ENCODE measurements at regions not wholly inside any gene's neighbourhood (a gene's known extent, or its start where the extent isn't known, plus 50 kb on each side); places are given as distances from the start of the nearest gene placed in this dataset.
"Not testable (repeated sequence)": the region's sequence is repeated elsewhere in the genome, so short reads cannot be mapped to it uniquely, and the experiment has no call there.

GRCh38 chr5:82974346-82974745 lies 102.8 kb downstream of the TMEM167A start (continued):
- not testable (repeated sequence) for TF ChIP-seq FOXA1 (IDR thresholded peaks at IDR 0.05)
- peak; percentile 65 for TF ChIP-seq FOXA1 (CRISPR knock-in tag; IDR thresholded peaks at IDR 0.05)

- CTCF ChIA-PET (ENCODE audit: low intra/inter-chr PET ratio, low total read pairs) = no interaction called here
- TF ChIP-seq AKNA (CRISPR knock-in tag; IDR thresholded peaks at IDR 0.05; ENCODE audit: borderline replicate concordance) = no peak
- TF ChIP-seq ZC3H4 (CRISPR knock-in tag; IDR thresholded peaks at IDR 0.05; ENCODE audit: borderline replicate concordance) = no peak
- no peak for TF ChIP-seq NONO (IDR thresholded peaks at IDR 0.05)
- no peak for TF ChIP-seq NONO (CRISPR knock-in tag; conservative IDR thresholded peaks at IDR 0.05)
- TF ChIP-seq ZNF530 (CRISPR knock-in tag; IDR thresholded peaks at IDR 0.05; ENCODE audit: low read depth) = no peak
- TF ChIP-seq ZNF143 (CRISPR knock-in tag; IDR thresholded peaks at IDR 0.05) = no peak
- no peak for TF ChIP-seq ZNF275 (CRISPR knock-in tag; IDR thresholded peaks at IDR 0.05; ENCODE audit: borderline replicate concordance)
- no peak for TF ChIP-seq ZNF609 (CRISPR knock-in tag; IDR thresholded peaks at IDR 0.05; ENCODE audit: borderline replicate concordance)
- no peak for TF ChIP-seq ZNF572 (CRISPR knock-in tag; IDR thresholded peaks at IDR 0.05)
- TF ChIP-seq NR1H2 (CRISPR knock-in tag; IDR thresholded peaks at IDR 0.05; ENCODE audit: borderline replicate concordance, low read depth) = no peak
Observed at GRCh38 chr5:82971901-82972300, 105.3 kb downstream of the TMEM167A start.

More at GRCh38 chr5:82971901-82972300, 105.3 kb downstream of the TMEM167A start:
- H3K9me3 ChIP-seq (ENCODE audit: low read length) = no peaks in the 10 kb centered on the region
- no peak overlapping the region for H3K27ac ChIP-seq (ENCODE audit: extremely low read length, insufficient read depth, low read length)
- no peak for DNase-seq (ENCODE audit: low spot score)
- BruUV-seq (replicated peaks) = no TSS peak
- H3K4me3 ChIP-seq (replicated peaks in 1 of 3; ENCODE audit: insufficient read depth in 1 of 3, low read depth in 2 of 3, low read length in 3 of 3) = no peak overlapping the region
- peak; percentile 12 for FAIRE-seq
- 91% methylated on average over 5 of the region's 5 CpGs for WGBS (ENCODE audit: low lambda C conversion rate)
- H3K4me1 ChIP-seq (ENCODE audit: insufficient read depth, low read length) = peaks cover 34% of the 10 kb centered on the region
- H3K36me3 ChIP-seq (replicated peaks in 1 of 2; ENCODE audit: control insufficient read depth in 1 of 2, insufficient read depth in 2 of 2, low read length in 2 of 2) = no peaks in the 10 kb centered on the region
- intact Hi-C loops (cut with micrococcal nuclease; ENCODE audit: unreplicated experiment) (loop anchor here (10.0 kb wide), 2 partner anchors 337 to 593 kb away; no protein-coding TSS in a partner anchor), in situ Hi-C loops (cut with HindIII; ENCODE audit: extremely low pct_ligation_motif_present, low pct_unique_long_range_greater_than_20kb) (no loop called here)
- H3K4me2 ChIP-seq (ENCODE audit: low read depth, low read length) = no peak overlapping the region
- H3K9ac ChIP-seq (ENCODE audit: insufficient read depth, low read depth, low read length) = no peak overlapping the region
- H3K79me2 ChIP-seq (ENCODE audit: insufficient read depth, low read length) = no peaks in the 10 kb centered on the region
- no peaks in the 10 kb centered on the region for H3K27me3 ChIP-seq (ENCODE audit: control insufficient read depth in 1 of 2, insufficient read depth in 2 of 2, low read length in 2 of 2)
- ATAC-seq = no peak
- POLR2A ChIA-PET = no interaction called here
- H4K20me1 ChIP-seq (ENCODE audit: insufficient read depth, low read length) = no peaks in the 10 kb centered on the region
- no peak overlapping the region for H2AFZ ChIP-seq (ENCODE audit: low read length)

Measured in HepG2 (cell line).